ENCODE measurements at regions not wholly inside any gene's neighbourhood (a gene's known extent, or its start where the extent isn't known, plus 50 kb on each side); places are given as distances from the start of the nearest gene placed in this dataset.
A peak's percentile ranks its signal among the peaks of the same experiment; 100 is the strongest.

- ATAC-seq (no peak), DNase-seq (no peak)
- intact Hi-C loops (cut with DNase I, micrococcal nuclease) = no loop called here
These were observed 111.1 kb upstream of the FMR1 start for GRCh38 chrX:147800663-147801062.

GRCh38 chrX:147803948-147804347 is 107.8 kb upstream of the FMR1 start:
- no peak for DNase-seq
- intact Hi-C loops (cut with DNase I, micrococcal nuclease) = no loop called here
- ATAC-seq = peak; percentile 50

- intact Hi-C loops (cut with DNase I, micrococcal nuclease) = no loop called here
- no peak for ATAC-seq
- DNase-seq = no peak
These were observed 99.9 kb upstream of the FMR1 start for GRCh38 chrX:147811803-147812202.

GRCh38 chrX:147827070-147827469 is 84.6 kb upstream of the FMR1 start:
- intact Hi-C loops (cut with DNase I, micrococcal nuclease) = no loop called here
- DNase-seq (no peak), ATAC-seq (no peak)

- no peak for ATAC-seq
- intact Hi-C loops (cut with DNase I, micrococcal nuclease) = no loop called here
- no peak for DNase-seq
These were observed 83.0 kb upstream of the FMR1 start for GRCh38 chrX:147828719-147829118.

GRCh38 chrX:147832707-147833348 is 78.9 kb upstream of the FMR1 start:
- ATAC-seq (no peak), DNase-seq (no peak)

GRCh38 chrX:147838465-147839131 is 73.1 kb upstream of the FMR1 start:
- no peak for ATAC-seq
- DNase-seq = no peak
- intact Hi-C loops (cut with DNase I, micrococcal nuclease) = no loop called here

More at GRCh38 chrX:147832707-147833348, 78.9 kb upstream of the FMR1 start:
- intact Hi-C loops (cut with DNase I, micrococcal nuclease) = no loop called here

- DNase-seq (no peak), ATAC-seq (no peak)
- intact Hi-C loops (cut with DNase I, micrococcal nuclease) = no loop called here
These were observed 65.0 kb upstream of the FMR1 start for GRCh38 chrX:147846676-147847075.

GRCh38 chrX:147847999-147848398 is 63.7 kb upstream of the FMR1 start:
- ATAC-seq (no peak), DNase-seq (no peak)
- intact Hi-C loops (cut with DNase I, micrococcal nuclease) = no loop called here

GRCh38 chrX:147848543-147849443 is 62.9 kb upstream of the FMR1 start:
- intact Hi-C loops (cut with DNase I, micrococcal nuclease) = no loop called here
- DNase-seq (no peak), ATAC-seq (no peak)

- no peak for DNase-seq
These were observed 60.8 kb upstream of the FMR1 start for GRCh38 chrX:147850875-147851274.

GRCh38 chrX:147853701-147854100 is 58.0 kb upstream of the FMR1 start:
- DNase-seq = no peak
- intact Hi-C loops (cut with DNase I, micrococcal nuclease) = no loop called here
- ATAC-seq = no peak

More at GRCh38 chrX:147850875-147851274, 60.8 kb upstream of the FMR1 start:
- intact Hi-C loops (cut with DNase I, micrococcal nuclease) = no loop called here
- no peak for ATAC-seq

- intact Hi-C loops (cut with DNase I, micrococcal nuclease) = no loop called here
- DNase-seq (no peak), ATAC-seq (no peak)
These were observed 52.1 kb upstream of the FMR1 start for GRCh38 chrX:147859666-147860065.
